K562 (cell line): ENCODE measurements at regions not wholly inside any gene's neighbourhood (a gene's known extent, or its start where the extent isn't known, plus 50 kb on each side); places are given as distances from the start of the nearest gene placed in this dataset.

Experiments
- CHD4 ChIP-seq: fragments of 200-600 bp; sonication (generic); IDR thresholded peaks from 3 replicates; pipeline ENCODE4 v1.6.1; 2012; ENCODE audit warnings: low read depth, mild to moderate bottlenecking, mixed read lengths, low read length, inconsistent platforms; ENCODE audit not compliant: insufficient read depth, insufficient replicate concordance, poor library complexity, severe bottlenecking
- GATA2 ChIP-seq: sonication (generic); formaldehyde crosslinking; IDR thresholded peaks from 2 replicates; pipeline ENCODE4 v1.4.0; 2020; ENCODE audit warnings: mild to moderate bottlenecking, missing genetic modification reagents
- POLR2AphosphoS5 ChIP-seq: IDR thresholded peaks from 2 replicates; pipeline ENCODE4 v1.6.1; 2011; ENCODE audit warnings: mild to moderate bottlenecking, low read depth, low read length, moderate library complexity; ENCODE audit not compliant: control insufficient read depth, insufficient read depth
- RAD51 ChIP-seq: fragments of 450-650 bp; IDR thresholded peaks from 2 replicates; pipeline ENCODE4 v1.7.1; 2016; ENCODE audit warnings: low read depth, mild to moderate bottlenecking, borderline replicate concordance
- SAP30 ChIP-seq: fragments of 200-600 bp; sonication (generic); IDR thresholded peaks from 2 replicates; pipeline ENCODE4 v1.6.1; 2012; ENCODE audit warnings: borderline replicate concordance, low read depth, mild to moderate bottlenecking, moderate library complexity, low read length, control low read depth, inconsistent platforms; ENCODE audit not compliant: insufficient read depth, poor library complexity, severe bottlenecking
- TARDBP ChIP-seq: fragments of 450-650 bp; IDR thresholded peaks from 2 replicates; pipeline ENCODE4 v1.6.1; 2016
- ZBTB8A ChIP-seq: fragments of 450-650 bp; IDR thresholded peaks from 2 replicates; pipeline ENCODE4 v1.6.1; 2018; ENCODE audit warnings: mild to moderate bottlenecking, moderate library complexity; ENCODE audit not compliant: partially characterized antibody
- TF ChIP-seq, protein P1 (sequence below): fragments of 250-450 bp; sonication (Bioruptor Pico); IDR thresholded peaks from 2 replicates; pipeline ENCODE4 v1.5.1; 2021; ENCODE audit warnings: mild to moderate bottlenecking

DNA sequence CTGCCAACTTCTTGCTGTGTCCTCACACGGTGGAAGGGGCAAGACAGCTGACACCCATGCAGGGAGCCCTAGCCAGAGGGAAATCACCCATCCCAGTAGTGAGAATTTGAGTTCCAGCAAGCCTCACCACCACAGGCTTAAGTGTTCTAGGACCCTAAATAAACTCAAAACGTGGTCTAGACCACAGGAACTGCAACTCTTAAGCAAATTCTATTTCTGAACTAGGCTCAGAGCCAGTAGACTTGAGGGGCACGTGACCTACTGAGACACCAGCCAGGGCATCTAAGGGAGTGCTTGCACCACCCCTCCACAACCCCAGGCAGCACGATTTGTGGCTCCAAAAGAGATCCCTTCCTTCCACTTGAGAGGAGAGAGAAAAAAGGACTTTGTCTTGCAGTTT lies 96.0 kb upstream of the PHF24 start:
- TF ChIP-seq ZBTB8A, result no peak
- TF ChIP-seq, protein P1, sequence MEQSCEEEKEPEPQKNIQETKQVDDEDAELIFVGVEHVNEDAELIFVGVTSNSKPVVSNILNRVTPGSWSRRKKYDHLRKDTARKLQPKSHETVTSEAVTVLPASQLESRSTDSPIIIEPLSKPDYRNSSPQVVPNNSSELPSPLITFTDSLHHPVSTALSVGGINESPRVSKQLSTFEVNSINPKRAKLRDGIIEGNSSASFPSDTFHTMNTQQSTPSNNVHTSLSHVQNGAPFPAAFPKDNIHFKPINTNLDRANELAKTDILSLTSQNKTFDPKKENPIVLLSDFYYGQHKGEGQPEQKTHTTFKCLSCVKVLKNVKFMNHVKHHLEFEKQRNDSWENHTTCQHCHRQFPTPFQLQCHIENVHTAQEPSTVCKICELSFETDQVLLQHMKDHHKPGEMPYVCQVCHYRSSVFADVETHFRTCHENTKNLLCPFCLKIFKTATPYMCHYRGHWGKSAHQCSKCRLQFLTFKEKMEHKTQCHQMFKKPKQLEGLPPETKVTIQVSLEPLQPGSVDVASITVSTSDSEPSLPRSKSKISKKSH (CRISPR knock-in tag), result no peak
- no peak for TF ChIP-seq GATA2 (CRISPR knock-in tag)
- TF ChIP-seq POLR2AphosphoS5, result no peak
- TF ChIP-seq RAD51, result no peak
- TF ChIP-seq TARDBP, result no peak
- TF ChIP-seq CHD4, result no peak
- TF ChIP-seq SAP30, result no peak
